ENCODE measurements at regions not wholly inside any gene's neighbourhood (a gene's known extent, or its start where the extent isn't known, plus 50 kb on each side); places are given as distances from the start of the nearest gene placed in this dataset.
"Not testable (repeated sequence)": the region's sequence is repeated elsewhere in the genome, so short reads cannot be mapped to it uniquely, and the experiment has no call there.

DNA sequence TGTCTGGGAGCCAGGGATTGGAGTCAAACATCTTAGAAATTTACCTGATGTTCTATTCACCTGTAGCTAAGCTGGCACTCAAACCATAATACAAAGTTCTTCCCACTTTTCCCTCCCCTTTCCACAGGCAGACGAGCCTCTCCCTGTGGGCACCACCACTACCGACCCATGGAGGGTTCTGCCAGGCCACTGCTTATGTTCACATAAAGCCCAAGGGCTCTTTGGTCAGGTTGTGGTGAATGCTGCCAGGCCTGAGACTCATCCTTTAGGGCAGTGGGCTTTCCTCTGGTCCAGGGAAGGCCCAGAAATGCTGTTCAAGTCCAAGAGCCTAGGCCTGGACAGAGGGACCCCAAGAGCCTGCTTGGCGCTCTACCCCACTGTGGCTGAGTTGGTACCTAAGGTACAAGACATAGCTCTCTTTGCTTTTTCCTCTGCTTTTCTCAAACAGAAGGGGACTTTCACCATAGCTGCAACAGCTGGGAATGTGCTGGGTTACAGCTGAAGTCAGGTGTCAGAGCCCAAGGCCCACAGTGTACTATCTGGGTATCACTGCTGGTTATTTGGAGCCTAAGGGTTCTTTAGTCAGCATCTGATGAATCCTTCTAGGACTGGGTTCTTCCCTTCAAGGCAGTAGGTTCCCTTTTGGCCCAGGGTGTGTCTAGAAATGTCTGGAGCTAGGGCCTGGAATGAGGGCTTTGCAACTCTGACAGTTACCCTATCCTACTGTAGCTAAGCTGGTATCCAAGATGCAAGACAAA lies 620.1 kb downstream of the TLE1 start:
- no peak for DNase-seq

DNA sequence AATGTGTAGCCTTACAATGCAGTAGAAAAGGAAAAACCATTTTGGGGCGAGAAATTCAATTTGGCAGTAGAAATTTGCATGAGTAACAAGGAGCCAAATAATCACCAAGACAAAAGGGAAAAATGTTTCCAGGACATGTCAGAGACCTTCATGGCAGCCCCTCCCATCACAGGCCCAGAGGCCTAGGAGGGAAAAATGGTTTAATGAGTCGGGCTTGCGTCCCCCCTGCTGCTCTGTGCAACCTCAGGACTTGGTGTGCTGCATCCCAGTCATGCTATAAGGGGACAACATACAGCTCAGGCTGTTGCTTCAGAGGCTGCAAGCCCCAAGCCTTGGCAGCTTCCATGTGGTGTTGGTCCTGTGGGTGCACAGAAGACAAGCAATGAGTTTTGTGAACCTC lies 626.4 kb downstream of the TLE1 start:
- not testable (repeated sequence) for DNase-seq

DNA sequence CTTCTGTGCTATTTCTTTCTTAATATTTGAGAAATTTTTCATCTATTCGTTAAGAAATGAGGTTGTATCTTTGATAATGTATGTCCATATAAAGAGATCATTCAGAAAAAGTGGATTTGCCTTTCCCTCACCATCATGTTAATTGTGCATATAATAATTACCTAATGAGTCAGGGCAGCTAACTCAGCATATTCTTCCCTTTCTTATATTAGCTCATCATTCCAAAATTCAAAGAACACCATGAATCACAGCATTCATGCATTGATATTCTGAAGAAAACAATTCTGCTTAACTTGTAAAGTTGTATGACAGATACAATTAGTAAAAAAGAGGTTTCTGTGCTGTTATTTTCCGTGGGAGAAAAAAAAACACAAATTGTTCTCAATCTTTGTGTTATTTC lies 630.6 kb downstream of the TLE1 start:
- no peak for DNase-seq

DNA sequence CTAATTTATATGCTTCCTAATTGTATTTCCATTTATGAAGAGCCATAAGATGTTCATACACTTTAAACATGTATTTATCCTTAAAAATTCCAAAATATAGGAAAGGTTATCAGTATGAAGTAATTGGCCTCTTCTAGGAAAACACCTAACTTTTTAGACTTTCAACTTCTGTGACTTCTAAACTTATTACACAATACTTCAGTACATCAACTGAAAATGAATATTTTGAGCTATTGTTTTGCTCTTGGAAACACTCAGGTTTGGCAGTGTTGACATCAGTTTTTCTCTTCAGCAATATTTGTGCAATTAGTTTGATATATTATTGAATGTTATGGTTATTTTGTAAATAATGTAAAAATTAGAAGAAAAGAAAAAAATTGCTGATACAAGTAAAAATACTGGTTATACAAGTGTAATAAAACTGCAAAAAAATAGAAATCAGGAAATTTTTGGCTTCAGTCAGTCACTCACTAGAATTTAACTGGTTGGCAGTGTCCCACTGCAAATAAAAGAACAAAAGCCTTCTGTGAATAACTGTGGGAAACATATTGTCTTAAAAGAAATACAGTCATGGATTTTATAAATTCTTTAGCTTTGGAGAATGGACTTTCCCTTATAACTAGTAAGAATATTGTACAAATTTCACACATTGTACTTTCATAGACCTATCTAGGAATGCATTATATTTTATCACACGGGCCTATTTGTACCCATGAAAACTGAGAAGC lies 635.9 kb downstream of the TLE1 start:
- DNase-seq: no peak

DNA sequence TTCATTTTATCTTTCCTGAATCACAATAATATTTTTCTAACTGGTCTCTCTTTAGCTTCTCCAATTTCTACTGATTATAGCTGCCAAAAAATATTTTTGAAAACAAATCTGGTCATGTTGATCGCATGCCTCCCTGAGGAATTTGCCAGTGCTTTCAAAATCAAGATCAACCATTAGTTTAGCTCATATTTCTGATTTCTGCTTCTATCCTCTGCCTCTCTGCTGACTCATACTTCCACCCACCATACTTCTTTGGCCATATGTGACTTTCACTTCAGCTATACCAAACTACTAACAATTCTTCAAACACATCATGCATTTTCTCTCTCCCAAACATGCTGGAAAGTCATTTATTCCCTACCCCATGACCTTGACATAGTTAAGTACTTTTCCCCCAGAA lies 636.5 kb downstream of the TLE1 start:
- no peak for DNase-seq

DNA sequence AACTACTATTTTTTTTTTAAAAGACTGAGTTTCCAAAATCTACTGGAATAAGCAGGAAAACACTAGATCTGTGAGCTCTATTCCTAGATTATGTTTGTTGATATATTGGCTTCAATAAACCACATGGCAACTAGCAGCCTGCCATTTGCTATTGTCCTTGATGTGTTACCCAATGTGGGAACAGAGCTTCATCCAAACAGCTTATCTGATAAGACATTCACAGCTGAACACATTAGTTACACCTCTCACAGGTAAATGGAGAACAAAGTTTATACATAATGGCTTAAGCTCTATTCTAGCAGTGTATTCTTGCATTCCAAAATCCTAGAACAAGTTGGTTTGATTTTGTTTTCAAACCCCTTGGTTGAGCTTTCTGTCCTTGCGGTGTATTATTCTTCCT lies 642.1 kb downstream of the TLE1 start:
- DNase-seq: no peak

DNA sequence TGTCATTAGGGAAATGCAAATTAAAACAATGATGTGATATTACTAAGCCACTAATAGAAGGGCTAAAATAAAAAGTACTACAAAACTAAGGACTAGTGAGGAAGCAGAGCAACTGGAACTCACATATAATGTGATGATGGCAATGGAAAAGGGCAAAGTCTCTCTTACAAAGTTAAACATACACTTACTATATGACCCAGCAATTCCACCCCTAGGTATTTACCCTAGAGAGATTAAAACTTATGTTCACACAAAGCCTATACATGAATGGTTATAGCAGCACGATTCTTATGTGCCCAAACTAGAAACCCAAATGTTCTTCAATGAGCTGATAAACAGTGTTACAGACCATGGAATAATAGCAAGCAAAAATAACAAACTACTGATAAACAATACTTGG lies 643.7 kb downstream of the TLE1 start:
- DNase-seq: no peak

DNA sequence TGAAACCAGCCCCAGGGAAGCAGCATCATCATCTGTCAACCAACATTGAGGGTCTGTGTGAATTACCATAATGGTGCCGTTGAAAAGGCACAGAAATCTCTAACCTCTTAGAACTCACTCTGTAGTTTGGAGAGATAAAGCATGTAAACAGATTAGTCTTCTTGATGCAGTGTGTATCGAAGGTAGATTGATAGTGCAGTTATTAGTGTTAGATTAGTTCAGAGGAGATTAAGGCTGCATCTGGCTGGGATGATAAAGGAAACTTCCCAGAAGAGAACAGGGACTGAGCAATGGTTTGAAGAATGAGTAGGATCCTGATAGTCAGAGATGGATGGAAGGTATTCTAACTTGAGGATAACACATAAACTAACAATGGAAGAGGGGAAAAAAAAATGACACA lies 651.5 kb downstream of the TLE1 start:
- DNase-seq: no peak

DNA sequence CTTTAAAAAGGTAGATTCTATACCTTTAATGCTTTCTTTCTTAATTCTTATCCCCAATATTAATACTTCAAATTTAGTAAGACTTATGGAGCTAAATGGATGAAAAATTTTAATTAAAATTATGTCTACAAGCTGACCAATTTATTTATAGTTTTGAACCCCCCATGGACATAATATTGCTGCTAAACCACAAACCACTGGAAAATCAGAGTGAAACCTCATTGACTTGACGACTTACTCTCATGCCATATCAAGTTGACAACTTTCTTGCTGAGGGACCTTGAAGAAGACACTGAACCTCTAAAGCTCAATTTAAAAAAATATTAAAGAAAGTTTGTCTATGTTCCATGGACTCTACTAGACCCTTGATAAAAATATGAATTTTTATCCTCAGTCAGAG lies 653.7 kb downstream of the TLE1 start:
- DNase-seq: no peak

DNA sequence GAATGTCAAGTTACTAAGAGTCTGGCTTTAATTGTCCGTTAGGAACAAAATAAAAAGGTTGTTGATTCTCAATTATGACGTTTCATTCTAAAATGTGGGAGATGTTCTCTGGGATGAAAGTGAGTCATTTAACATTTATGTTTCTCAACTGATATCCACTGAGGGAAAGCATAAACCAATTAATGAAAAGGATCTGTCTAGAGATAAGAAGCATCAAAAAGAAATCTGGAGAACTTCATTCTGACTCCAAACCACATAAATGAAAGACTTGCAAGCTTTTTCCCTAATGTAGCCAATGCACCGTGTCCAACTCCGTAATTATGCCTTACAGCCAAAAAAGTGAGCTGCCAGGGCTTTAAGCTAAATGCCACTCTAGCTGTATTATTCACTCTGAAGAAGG lies 654.2 kb downstream of the TLE1 start:
- DNase-seq: no peak

DNA sequence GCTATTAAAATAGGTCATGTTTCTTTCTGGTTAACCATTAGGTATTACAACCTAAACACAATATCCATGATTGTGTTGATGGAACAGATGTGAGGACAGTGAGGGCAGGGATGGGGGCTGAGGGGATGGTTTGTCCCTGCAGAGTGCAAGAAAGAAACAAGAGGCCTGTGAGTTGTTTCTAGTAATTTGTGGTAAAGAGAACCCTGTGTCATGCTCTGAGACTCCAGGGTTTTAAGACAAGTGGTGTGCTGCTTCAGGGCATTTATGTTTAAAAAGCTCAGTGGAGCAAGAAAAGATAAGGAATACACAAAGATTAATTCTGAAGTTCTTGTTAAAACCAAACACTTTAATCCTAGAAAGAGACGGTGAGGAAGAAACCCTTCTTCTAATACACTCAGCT lies 656.5 kb downstream of the TLE1 start:
- DNase-seq: no peak

DNA sequence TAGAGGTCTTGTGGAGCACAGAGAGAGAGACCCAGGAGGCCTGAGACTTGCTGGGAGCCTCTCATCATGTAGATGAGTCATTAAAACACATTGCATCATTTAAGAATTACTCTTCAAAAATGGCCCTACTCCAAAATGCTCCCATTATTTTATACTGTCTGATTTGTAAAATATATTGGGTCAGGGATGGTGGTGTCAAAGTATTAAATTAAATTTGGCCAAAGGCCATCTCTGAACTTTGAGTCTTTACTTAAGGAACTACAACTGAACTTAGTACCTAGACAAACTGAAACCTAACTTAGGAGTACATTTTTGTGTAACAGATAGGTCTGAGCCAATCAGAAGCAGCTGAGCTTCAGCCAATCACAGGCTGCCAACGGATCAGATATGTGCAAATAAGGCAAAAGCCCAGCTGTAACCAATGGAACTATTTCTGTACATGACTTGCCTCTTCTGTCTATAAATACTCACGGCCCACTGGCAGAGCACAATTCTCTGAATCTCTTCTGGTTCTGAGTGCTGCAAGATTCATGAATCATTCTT lies 657.2 kb downstream of the TLE1 start:
- no peak for DNase-seq

DNA sequence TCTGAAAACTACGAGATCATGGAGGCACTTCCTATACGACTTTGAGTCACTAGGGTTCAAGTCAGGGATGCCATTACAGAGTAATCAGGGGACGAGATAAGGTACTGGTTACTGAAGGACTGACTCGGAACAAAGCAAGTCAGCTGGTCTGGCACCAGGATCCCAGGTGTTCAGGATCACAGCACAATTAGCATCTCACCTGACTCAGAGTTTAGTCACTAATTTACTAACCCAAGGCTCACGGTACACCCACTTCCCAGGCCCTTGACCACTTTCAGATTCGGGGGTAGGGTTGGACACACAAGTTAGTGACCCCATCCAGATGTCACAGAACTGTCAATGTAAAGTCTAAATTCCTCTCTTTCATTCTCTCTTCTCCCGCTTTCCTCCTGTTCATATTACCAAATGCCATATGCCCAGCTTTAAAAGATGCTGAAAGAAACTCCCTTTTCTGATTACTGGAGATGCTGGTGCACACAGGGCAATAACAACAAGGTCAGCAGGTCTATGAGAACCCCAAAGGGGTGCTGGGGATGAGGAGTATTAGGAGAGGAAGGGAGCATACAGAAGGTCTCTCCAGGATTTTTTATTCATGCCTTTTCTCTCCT lies 657.8 kb downstream of the TLE1 start:
- DNase-seq: no peak

DNA sequence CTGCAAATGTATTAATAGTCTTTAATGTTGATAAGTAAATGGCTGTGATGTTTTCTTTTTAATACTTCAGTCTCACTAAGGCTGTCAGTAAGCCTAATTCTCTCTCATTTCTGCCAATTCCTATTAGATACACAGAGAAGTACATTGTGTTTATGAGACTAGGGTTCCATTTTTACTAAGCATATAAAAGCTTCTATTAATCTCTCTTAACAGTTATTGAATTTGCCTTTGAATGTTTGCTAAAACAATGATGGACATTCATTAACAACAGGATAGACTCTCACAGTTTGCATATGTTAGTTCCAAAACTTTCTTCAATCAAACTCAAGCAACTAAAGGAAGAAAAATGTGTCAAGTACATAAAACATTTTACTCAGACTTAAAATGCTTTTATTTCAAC lies 659.3 kb downstream of the TLE1 start:
- no peak for DNase-seq

DNA sequence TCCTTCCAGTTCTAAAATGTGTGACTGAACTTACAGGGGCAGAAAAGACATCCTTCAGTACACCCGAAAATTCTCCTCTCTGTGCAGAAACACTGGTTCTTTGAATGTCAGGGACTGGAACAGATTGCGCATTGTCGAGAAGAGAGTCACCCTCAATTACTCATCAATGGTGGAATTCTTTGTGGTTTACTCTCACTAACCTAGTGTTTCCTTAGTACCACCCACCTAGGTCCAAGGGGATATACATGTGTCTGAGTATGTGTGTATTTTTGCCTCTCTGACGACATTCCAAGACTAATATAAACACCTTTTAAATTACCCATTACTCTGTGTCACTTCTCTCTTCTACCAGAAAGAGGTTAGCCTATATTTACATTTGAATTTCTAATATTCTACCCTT lies 660.8 kb downstream of the TLE1 start:
- DNase-seq: no peak

DNA sequence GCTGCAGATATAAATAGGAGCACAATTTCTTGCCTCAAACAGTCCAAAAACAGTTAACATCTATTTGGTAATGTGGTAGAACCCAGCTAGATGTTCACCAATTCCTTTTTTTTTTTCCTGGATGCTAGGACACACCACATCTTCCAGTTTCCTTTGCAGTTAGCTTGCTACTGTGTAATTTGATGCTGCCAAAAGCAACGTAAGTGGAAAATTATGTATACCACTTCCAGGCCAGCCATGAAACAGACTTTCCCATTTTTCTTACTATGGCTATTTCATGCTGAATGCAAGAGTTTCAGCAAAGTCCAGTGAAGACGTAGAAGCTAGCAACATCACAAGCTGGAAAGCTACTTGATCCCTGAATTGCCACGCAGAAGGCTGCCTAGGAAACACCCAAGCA lies 667.2 kb downstream of the TLE1 start:
- no peak for DNase-seq

DNA sequence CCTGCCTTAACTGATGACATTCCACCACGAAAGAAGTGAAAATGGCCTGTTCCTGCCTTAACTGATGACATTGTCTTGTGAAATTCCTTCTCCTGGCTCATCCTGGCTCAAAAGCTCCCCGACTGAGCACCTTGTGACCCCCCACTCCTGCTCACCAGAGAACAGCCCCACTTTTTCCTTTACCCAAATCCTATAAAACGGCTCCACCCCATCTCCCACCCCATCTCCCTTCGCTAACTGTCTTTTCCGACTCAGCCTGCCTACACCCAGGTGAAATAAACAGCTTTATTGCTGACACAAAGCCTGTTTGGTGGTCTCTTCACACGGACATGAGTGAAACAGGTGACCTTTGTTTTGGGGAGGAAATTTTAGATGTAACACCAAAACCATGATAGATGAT lies 674.4 kb downstream of the TLE1 start:
- not testable (repeated sequence) for DNase-seq

DNA sequence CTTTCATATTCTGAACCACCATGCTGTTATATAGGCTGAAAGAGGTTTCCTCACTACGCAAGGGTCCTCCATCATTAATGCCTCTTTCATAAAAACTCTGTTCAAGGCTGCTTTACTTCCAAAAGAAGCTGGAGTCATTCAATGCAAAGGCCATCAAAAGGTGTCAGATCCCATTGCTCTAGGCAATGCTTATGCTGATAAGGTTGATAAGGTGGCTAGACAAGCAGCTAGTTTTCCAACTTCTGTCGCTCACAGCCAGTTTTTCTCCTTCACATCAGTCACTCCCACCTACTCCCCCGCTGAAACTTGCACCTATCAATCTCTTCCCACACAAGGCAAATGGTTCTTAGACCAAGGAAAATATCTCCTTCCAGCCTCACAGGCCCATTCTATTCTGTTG lies 676.2 kb downstream of the TLE1 start:
- not testable (repeated sequence) for DNase-seq

DNA sequence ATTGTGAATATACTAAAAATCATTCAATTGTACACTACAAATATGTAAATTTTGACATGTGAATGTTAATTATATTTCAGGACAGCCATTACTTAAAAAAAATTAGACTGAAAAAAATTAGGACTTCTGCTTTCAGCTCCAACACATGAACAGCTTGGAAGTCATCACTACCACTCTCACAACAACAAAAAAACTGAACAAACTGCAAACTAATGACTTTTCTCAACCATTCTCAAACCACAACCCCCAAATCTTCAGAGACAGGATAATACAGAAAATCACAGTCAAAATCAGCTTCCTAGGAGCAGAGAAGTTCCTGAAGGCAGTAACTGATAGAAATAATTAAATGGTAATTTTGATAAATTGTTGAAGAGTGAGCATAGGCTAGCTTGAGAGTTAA lies 686.4 kb downstream of the TLE1 start:
- no peak for DNase-seq

DNA sequence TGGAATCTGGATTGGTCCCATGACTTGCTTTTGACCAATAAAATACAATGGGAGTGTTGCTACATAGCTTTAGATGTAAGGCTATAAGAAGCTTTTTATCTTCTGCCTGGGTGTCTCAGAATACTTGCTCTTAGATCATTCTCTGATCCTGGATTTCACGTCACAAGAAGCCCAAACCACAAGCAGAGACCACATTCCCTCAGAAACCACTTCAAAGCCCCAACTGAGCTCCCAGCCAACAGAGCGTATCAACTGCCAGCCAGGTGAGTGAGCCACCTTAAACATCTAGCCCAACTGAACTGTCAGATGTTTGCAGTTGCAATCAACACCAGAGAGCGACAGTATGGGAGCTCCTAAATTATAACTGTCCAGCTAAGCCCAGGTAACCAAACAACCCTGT lies 687.1 kb downstream of the TLE1 start:
- no peak for DNase-seq

DNA sequence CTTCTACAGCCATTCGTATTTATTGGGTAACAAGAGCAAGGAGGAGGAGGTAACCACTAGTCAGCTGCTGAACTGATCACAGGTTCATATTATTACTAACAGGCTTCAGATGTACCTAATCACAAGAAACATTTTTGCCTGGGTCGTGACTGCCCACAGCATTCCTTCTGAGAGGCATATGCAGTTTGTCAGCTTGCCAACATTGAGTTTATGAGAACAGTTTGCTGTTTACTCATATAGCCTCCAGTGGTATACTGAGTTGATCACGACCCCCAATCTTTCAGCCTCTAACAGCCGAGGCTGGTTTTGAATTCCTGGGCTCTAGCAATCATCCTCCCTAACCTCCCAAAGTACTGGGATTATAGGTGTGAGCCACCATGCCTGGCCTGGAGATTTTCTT lies 693.6 kb downstream of the TLE1 start:
- no peak for DNase-seq

DNA sequence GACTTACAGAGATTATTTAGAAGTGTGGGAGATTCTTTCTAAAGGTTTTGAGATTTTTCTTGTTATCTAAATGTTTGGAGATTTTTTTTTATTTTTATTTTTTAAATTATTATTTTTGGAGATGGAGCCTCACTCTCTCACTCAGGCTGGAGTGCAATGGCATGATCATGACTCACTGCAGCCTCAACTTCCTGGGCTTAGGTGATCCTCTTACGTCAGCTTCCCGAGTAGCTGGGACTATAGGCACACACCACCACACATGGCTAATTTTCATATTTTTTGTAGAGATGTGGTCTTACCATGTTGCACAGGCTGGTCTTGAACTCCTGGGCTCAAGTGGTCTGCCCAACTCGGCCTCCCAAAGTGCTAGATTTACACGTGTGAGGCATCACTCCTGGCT lies 694.5 kb downstream of the TLE1 start:
- DNase-seq: no peak

DNA sequence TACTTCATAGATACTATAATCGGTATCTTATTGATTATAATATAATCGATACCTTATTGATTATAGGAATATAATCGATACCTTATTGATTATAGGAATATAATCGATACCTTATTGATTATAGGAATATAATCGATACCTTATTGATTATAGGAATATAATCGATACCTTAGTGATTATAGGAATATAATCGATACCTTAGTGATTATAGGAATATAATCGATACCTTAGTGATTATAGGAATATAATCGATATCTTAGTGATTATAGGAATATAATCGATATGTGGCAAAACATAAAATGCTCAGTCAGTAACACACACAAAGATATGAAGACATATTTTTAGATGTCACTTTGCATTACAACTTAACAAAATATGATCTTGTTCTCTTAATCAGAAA lies 703.8 kb downstream of the TLE1 start:
- DNase-seq: not testable (repeated sequence)

DNA sequence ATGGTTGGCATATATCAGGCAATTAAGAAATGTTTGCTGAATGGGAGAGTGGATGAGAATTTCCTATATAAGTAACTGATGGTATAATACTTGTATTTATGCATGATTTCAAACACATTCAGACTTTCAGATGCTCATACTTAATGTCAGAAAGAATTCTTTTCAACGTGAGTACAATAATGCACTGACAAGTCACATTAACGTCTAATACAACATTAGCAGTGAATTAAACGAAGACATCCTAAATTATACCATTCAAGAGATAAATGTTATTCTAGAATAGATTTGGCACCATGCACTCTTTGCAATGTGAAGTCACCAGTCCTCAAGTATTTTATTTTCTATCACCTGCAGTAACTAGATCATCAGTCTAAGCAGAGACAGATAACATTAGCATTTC lies 712.9 kb downstream of the TLE1 start:
- DNase-seq: no peak

Measured in NCI-H446 (cell line).